K562 (cell line): ENCODE measurements at regions not wholly inside any gene's neighbourhood (a gene's known extent, or its start where the extent isn't known, plus 50 kb on each side); places are given as distances from the start of the nearest gene placed in this dataset.

Experiments used
- ATAC-seq: fragments of 200-7000 bp; cut with Tn5 transposase; 3 replicates; pipeline ENCODE4 v1.9.1; 2020; ENCODE audit warnings: moderate library complexity
- BruUV-seq: library from RNA; stranded (reverse); fragments of 400-500 nt; replicated peaks from 2 replicates; lab custom pipeline; 2021; lab: Mats Ljungman, UMichigan
- CTCF ChIA-PET: fragments of 300-600 bp; formaldehyde crosslinking; extraction: SDS; loops from one replicate; lab custom pipeline; 2021; ENCODE audit warnings: low intra/inter-chr PET ratio; lab: Yijun Ruan, JAX
- POLR2A ChIA-PET: fragments of 300-600, 350-650 bp; sonication (Branson Sonifier 250); formaldehyde crosslinking; extraction: SDS; loops from one replicate; lab custom pipeline; 2021; ENCODE audit warnings: antibody characterized with exemption, inconsistent platforms; lab: Yijun Ruan, JAX
- DNase-seq, 4 experiments: peaks; one replicate each; pipeline versions ENCODE4 v3.0.0 to v3.0.0-alpha.2; 2011 to 2018; ENCODE audit warnings: low spot score in 3 of 4, mixed read lengths in 3 of 4; ENCODE audit errors: extremely low read depth in 1 of 4
- FAIRE-seq: peaks from 2 replicates; lab custom pipeline; 2011; peaks lifted over from hg19 to GRCh38; lab: Jason Lieb, UNC
- H2AFZ ChIP-seq: 2 replicates; pipeline ENCODE4 v1.6.0; 2011; ENCODE audit warnings: low read depth, low read length, control low read depth, inconsistent platforms
- H3K27ac ChIP-seq: fragments of 200-600 bp; 3 replicates; pipeline ENCODE4 v1.8.0; 2011; ENCODE audit warnings: low read depth, mild to moderate bottlenecking, control low read depth, inconsistent platforms, low read length, moderate library complexity, mixed read lengths; ENCODE audit errors: extremely low read depth
- H3K27me3 ChIP-seq, 2 experiments: fragments of 300-600 bp in 1 of 2; 2 replicates in 1 of 2; 3 replicates in 1 of 2; pipeline versions ENCODE4 v1.6.0 to v1.8.0; 2011; ENCODE audit warnings: inconsistent platforms in 2 of 2, low read length in 2 of 2, mild to moderate bottlenecking in 1 of 2, mixed read lengths in 1 of 2, moderate library complexity in 1 of 2; ENCODE audit not compliant: control insufficient read depth in 2 of 2, insufficient read depth in 2 of 2
- H3K36me3 ChIP-seq: fragments of 300-600 bp; 3 replicates; pipeline ENCODE4 v1.8.0; 2011; ENCODE audit warnings: mild to moderate bottlenecking, low read length, inconsistent platforms; ENCODE audit not compliant: control insufficient read depth, insufficient read depth
- H3K4me1 ChIP-seq, 2 experiments: fragments of 200-600 bp in 1 of 2; replicated peaks in 1 of 2; 2 replicates in 1 of 2; 3 replicates in 1 of 2; pipeline versions ENCODE4 v1.5.1 to v1.8.0; 2011; ENCODE audit warnings: inconsistent platforms in 2 of 2, low read length in 2 of 2, mild to moderate bottlenecking in 1 of 2, mixed read lengths in 1 of 2, moderate library complexity in 1 of 2; ENCODE audit not compliant: control insufficient read depth in 2 of 2, insufficient read depth in 2 of 2
- H3K4me2 ChIP-seq: 2 replicates; pipeline ENCODE4 v1.6.1; 2011; ENCODE audit warnings: low read length, control low read depth, inconsistent platforms, mixed read lengths; ENCODE audit not compliant: insufficient read depth
- H3K4me3 ChIP-seq: fragments of 200-600 bp; sonication (generic), shearing (Covaris generic); 2 replicates; pipeline ENCODE4 v1.5.1; 2016; ENCODE audit warnings: control low read depth, inconsistent platforms
- H3K79me2 ChIP-seq: fragments of 200-600 bp; 3 replicates; pipeline ENCODE4 v1.8.0; 2011; ENCODE audit warnings: low read length, inconsistent platforms; ENCODE audit not compliant: control insufficient read depth, insufficient read depth
- H3K9ac ChIP-seq, 2 experiments: 2 replicates each; pipeline versions ENCODE4 v1.6.0 to v1.6.1; 2011; ENCODE audit warnings: low read depth in 2 of 2, low read length in 2 of 2, control low read depth in 1 of 2, inconsistent platforms in 1 of 2, mild to moderate bottlenecking in 1 of 2, mixed read lengths in 1 of 2; ENCODE audit not compliant: insufficient read depth in 1 of 2
- H3K9me1 ChIP-seq: one replicate; pipeline ENCODE4 v1.6.0; 2011; ENCODE audit warnings: inconsistent platforms, mild to moderate bottlenecking, low read length, moderate library complexity; ENCODE audit not compliant: control insufficient read depth, insufficient read depth
- H3K9me3 ChIP-seq: replicated peaks from 2 replicates; pipeline ENCODE4 v1.5.1; 2011; ENCODE audit warnings: low read depth, low read length, inconsistent platforms; ENCODE audit not compliant: control insufficient read depth, insufficient read depth
- H4K20me1 ChIP-seq: replicated peaks from 2 replicates; pipeline ENCODE4 v1.6.1; 2011; ENCODE audit warnings: low read length, inconsistent platforms, mixed read lengths; ENCODE audit not compliant: control insufficient read depth, insufficient read depth
- CEBPB ChIP-seq: fragments of 450-650 bp; IDR thresholded peaks from 2 replicates; pipeline ENCODE4 v1.6.1; 2016; ENCODE audit warnings: missing genetic modification characterization, missing compliant biosample characterization
- CEBPG ChIP-seq, 3 experiments: fragments of 200-800 bp in 1 of 3; sonication (Bioruptor generic) in 1 of 3; sonication (generic) in 1 of 3; formaldehyde crosslinking in 1 of 3; IDR thresholded peaks in 2 of 3; conservative IDR thresholded peaks in 1 of 3; 2 replicates each; pipeline versions ENCODE4 v1.6.1 to v1.8.0; 2016 to 2022; ENCODE audit warnings: missing compliant biosample characterization in 2 of 3, missing genetic modification characterization in 2 of 3, mild to moderate bottlenecking in 1 of 3, missing genetic modification reagents in 1 of 3
- MTA2 ChIP-seq: fragments of 450-650 bp; IDR thresholded peaks from 2 replicates; pipeline ENCODE4 v1.6.1; 2016; ENCODE audit warnings: low read depth
- WGBS: fragments of 100-300 bp; shearing (Covaris generic); methylation state at CpG from one replicate; pipeline ENCODE4 v1.1.6; 2016; ENCODE audit warnings: low coverage, mixed read lengths; ENCODE audit not compliant: insufficient coverage; ENCODE audit errors: missing lambda C conversion rate; 5-methylcytosine and 5-hydroxymethylcytosine counted together
- in situ Hi-C: fragments of 300-500 bp; cut with MboI; formaldehyde crosslinking; loops from 4 replicates; pipeline ENCODE4 v1.15.0; 2018; ENCODE audit warnings: inconsistent platforms, mixed read lengths
- intact Hi-C: fragments of 100-400 bp; cut with micrococcal nuclease; formaldehyde crosslinking; loops from 2 replicates; pipeline ENCODE4 v1.14.2; 2022
- TF ChIP-seq, protein P1 (sequence below): fragments of 250-450 bp; sonication (Bioruptor Pico); IDR thresholded peaks from 2 replicates; pipeline ENCODE4 v1.8.0; 2022; ENCODE audit warnings: moderate library complexity, mild to moderate bottlenecking, inconsistent platforms

DNA sequence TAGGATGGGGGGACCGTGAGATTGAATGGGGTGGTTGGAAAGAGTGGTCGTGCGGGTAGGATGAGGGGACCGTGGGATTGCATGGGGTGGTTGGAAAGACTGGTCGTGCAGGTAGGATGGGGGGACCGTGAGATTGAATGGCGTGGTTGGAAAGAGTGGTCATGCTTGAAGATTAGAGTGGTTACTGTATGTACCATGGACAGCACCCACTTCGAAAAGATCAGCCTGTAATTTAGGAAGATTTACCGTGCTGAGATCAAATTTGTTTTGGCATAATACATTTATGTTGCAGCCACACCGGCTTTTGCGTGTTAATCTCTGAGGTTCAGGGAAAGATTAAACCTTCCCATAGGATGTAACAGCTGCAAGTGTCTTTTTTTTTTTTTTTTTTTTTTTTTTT is 495.2 kb upstream of the ADARB2 start (continued):
- TF ChIP-seq, protein P1, sequence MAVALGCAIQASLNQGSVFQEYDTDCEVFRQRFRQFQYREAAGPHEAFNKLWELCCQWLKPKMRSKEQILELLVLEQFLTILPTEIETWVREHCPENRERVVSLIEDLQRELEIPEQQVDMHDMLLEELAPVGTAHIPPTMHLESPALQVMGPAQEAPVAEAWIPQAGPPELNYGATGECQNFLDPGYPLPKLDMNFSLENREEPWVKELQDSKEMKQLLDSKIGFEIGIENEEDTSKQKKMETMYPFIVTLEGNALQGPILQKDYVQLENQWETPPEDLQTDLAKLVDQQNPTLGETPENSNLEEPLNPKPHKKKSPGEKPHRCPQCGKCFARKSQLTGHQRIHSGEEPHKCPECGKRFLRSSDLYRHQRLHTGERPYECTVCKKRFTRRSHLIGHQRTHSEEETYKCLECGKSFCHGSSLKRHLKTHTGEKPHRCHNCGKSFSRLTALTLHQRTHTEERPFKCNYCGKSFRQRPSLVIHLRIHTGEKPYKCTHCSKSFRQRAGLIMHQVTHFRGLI = no peak

DNA sequence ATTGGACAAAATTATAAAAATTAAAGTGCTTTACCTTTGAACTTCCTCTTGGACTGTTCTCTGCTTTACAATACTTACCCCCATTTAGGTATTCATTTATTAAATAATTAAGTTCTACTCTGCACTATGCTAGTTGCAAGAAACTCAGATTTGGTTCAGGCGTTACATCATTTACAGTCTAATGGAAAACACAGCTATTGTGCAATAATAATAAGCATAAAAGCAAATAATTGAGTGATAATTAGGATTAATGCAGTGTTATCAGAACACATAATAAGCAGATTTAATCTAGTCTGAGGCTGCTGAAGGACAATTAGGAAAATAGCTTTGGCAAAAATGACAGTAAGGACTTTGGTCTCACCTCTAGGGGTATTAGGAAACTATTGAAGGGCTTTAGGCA is 493.2 kb upstream of the ADARB2 start:
- no TSS peak for BruUV-seq
- FAIRE-seq = no peak

More for the DNA sequence above, 493.2 kb upstream of the ADARB2 start:
- ATAC-seq (no peak), DNase-seq (no peak)
- WGBS = 0% methylated on average over 1 of the region's 1 CpG
- CTCF ChIA-PET = no interaction called here
- POLR2A ChIA-PET = no interaction called here
- H3K4me3 ChIP-seq = no peak overlapping the region
- H4K20me1 ChIP-seq = no peaks in the 10 kb centered on the region
- no peaks in the 10 kb centered on the region for H3K9me3 ChIP-seq
- H3K27me3 ChIP-seq = peaks cover 0 to 5% of the 10 kb centered on the region in 2 experiments; a peak in 2 of 5 replicates
- H3K36me3 ChIP-seq = no peaks in the 10 kb centered on the region
- intact Hi-C loops (no loop called here), in situ Hi-C loops (no loop called here)
- no peak overlapping the region for H2AFZ ChIP-seq
- H3K27ac ChIP-seq = no peak overlapping the region
- H3K4me2 ChIP-seq = no peak overlapping the region
- peak; percentile 49; the same call in 1 of the 2 replicates for TF ChIP-seq CEBPB
- TF ChIP-seq MTA2 = no peak
- TF ChIP-seq CEBPG (CRISPR knock-in tag; IDR thresholded peaks at IDR 0.05) = no peak
- TF ChIP-seq CEBPG (tag; conservative IDR thresholded peaks at IDR 0.05 in 1 of 2, IDR thresholded peaks at IDR 0.05 in 1 of 2) = peak in 1 of 2 experiments; percentile 88; a peak in 2 of 4 replicates
- TF ChIP-seq, all 486 proteins: peak for 2
- no peaks in the 10 kb centered on the region for H3K4me1 ChIP-seq
- H3K79me2 ChIP-seq = no peaks in the 10 kb centered on the region
- no peak overlapping the region for H3K9ac ChIP-seq
- H3K9me1 ChIP-seq = no peaks in the 10 kb centered on the region
